Tibial nerve (tissue), 4 donors: ENCODE measurements at regions not wholly inside any gene's neighbourhood (a gene's known extent, or its start where the extent isn't known, plus 50 kb on each side); places are given as distances from the start of the nearest gene placed in this dataset.

Source experiments
- EP300 ChIP-seq, 2 donors: sonication (generic); formaldehyde crosslinking; IDR thresholded peaks; one replicate each; pipeline ENCODE4 v1.6.1; 2017; ENCODE audit warnings: antibody characterized with exemption in 2 of 2, mild to moderate bottlenecking in 1 of 2
- POLR2A ChIP-seq, 2 donors: fragments of 450-650 bp; IDR thresholded peaks; one replicate each; pipeline ENCODE4 v1.6.1; 2017; ENCODE audit warnings: antibody characterized with exemption in 2 of 2, mild to moderate bottlenecking in 2 of 2, moderate library complexity in 2 of 2
- TF ChIP-seq, protein P1 (sequence below), 5 experiments: fragments of 200-600 bp in 3 of 5; fragments of 450-650 bp in 2 of 5; sonication (generic) in 3 of 5; IDR thresholded peaks; one replicate each; pipeline ENCODE4 v1.5.1; 2016 to 2019; ENCODE audit warnings: antibody characterized with exemption in 5 of 5, mild to moderate bottlenecking in 3 of 5, moderate library complexity in 2 of 5

DNA sequence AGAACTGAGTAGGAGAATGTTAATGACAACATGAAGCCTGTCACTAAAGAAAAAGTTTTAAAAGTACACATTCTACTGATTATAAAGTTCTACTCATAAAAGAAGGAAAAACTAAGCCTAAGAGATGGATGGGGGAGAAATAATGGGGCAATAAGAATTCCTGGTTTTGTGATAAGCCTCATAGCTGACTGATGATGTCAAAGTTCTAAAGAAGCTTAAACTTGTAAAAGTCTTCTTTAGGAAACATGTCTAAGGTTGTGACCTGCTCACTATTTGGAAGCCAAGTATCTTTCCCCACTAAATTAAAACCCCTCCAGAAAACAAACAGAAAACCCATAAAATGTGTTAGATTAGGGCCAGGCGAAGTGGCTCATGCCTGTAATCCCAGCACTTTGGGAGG is 232.9 kb upstream of the GIMD1 start:
- TF ChIP-seq, protein P1, sequence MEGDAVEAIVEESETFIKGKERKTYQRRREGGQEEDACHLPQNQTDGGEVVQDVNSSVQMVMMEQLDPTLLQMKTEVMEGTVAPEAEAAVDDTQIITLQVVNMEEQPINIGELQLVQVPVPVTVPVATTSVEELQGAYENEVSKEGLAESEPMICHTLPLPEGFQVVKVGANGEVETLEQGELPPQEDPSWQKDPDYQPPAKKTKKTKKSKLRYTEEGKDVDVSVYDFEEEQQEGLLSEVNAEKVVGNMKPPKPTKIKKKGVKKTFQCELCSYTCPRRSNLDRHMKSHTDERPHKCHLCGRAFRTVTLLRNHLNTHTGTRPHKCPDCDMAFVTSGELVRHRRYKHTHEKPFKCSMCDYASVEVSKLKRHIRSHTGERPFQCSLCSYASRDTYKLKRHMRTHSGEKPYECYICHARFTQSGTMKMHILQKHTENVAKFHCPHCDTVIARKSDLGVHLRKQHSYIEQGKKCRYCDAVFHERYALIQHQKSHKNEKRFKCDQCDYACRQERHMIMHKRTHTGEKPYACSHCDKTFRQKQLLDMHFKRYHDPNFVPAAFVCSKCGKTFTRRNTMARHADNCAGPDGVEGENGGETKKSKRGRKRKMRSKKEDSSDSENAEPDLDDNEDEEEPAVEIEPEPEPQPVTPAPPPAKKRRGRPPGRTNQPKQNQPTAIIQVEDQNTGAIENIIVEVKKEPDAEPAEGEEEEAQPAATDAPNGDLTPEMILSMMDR (IDR thresholded peaks at IDR 0.05), result no peak
- no peak for TF ChIP-seq POLR2A (IDR thresholded peaks at IDR 0.05)
- no peak for TF ChIP-seq EP300 (IDR thresholded peaks at IDR 0.05)
